GM19193 (cell line): ENCODE measurements at regions not wholly inside any gene's neighbourhood (a gene's known extent, or its start where the extent isn't known, plus 50 kb on each side); places are given as distances from the start of the nearest gene placed in this dataset.

Source experiments
- POLR2A ChIP-seq: IDR thresholded peaks from 4 replicates; pipeline ENCODE4 v1.6.1; 2011; ENCODE audit not compliant: insufficient read depth, insufficient read length; ENCODE audit errors: extremely low read depth

GRCh38 chr14:71489742-71490141 is 442.5 kb upstream of the RGS6 start:
- no peak for TF ChIP-seq POLR2A

- TF ChIP-seq POLR2A: no peak
Observed at GRCh38 chr14:71491931-71492330, 440.3 kb upstream of the RGS6 start.

- TF ChIP-seq POLR2A: no peak
Observed at GRCh38 chr14:71492346-71492745, 439.9 kb upstream of the RGS6 start.

- TF ChIP-seq POLR2A: no peak
Observed at GRCh38 chr14:71497645-71498086, 434.6 kb upstream of the RGS6 start.

GRCh38 chr14:71498212-71498611 is 434.0 kb upstream of the RGS6 start:
- TF ChIP-seq POLR2A: no peak

DNA sequence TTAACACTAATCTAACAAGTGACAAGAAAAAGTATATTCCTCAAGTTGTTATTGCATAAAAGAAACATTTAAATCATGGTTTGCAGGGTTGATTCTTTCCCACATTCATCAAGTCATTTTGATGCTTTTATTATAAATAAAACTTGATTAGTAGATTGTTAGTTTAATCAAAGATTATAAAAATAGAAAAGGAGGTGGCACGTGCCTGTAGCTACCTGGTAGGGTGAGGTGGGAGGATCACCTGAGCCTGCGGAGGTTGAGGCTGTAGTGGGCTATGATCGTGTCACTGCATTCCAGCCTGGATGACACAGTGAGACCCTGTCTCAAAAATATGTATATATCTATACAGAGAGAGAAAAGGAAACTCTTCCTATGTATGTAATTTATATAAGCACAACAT is 433.2 kb upstream of the RGS6 start:
- TF ChIP-seq POLR2A: no peak

- TF ChIP-seq POLR2A: no peak
Observed at GRCh38 chr14:71507681-71508080, 424.5 kb upstream of the RGS6 start.

DNA sequence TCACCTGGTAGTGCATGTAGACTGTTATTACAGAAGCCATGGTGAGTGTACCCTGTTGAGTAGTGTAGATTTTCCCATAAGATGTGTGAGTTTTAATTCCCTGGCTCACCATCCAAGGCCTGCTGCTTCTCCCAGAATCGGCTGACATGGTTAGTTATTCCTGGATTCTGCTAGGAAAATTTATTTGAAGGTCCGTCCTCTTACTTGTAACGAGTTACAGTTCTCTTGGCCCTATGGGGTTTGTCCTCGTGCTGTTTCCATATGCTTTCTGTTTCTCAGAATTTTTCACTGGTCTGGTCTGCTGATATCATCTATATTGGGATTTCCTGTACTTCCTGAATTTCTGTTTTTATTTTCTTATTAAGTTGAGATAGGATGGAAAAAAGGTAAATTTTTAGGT is 423.3 kb upstream of the RGS6 start:
- no peak for TF ChIP-seq POLR2A

DNA sequence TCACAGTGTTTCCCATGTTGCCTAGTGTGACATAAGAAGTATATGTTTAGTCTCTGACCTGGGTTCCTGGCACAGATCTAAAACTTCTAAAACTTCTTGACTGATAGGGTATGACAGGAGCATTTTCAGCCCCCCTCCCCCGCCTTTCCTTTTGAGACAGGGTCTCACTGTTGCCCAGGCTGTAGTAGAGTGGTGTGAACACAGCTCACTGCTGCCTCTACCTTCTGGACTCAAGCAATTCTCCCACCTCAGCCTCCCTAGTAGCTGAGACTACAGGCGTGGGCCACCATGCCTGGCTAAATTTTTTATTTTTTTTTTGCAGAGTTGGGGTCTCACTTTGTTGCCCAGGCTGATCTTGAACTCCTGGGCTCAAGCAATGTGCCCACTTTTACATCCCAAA is 421.1 kb upstream of the RGS6 start:
- no peak for TF ChIP-seq POLR2A

DNA sequence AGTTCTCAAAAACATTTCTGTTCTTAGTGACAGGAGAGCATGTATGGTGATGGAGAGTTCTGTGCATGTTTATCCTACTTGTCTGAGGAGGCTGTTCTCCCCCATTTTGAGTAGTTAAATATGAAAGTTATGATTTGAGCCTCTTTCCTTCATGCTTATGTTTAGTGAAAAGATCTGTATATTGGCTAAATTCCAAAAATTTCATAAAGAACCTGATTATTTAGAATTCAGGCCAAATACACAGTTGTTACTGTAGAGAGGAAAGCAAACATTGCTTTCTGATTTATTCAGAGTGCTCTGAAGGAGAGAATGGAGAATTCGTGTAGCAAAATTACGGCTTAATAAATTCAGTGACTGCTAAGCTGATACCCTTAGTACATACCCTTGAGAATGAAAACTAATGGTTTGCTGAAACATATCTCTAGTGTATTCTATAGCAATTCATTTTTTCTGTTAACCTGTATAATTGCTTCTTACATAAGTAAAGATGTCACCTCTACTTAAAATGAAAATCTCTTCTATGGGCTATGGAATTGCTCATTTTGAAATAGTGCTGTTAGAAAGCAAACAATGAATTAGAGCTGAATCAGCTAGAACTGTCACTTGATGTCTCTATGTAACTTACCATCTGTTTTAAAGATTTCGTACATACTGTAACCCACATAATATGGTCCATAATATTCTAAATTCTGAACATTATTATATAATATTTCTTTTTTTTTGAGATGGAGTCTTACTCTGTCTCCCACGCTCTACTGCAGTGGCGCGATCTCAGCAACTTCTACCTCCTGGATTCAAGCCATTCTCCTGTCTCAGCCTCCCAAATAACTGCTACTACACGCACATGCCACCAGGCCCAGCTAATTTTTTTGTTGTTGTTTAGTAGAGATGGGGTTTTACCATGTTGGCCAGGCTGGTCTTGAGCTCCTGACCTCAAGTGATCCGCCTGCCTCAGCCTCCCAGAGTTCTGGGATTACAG is 417.0 kb upstream of the RGS6 start:
- no peak for TF ChIP-seq POLR2A

GRCh38 chr14:71521238-71522135 is 410.7 kb upstream of the RGS6 start:
- no peak for TF ChIP-seq POLR2A

- TF ChIP-seq POLR2A: no peak
Observed at GRCh38 chr14:71523630-71524319, 408.5 kb upstream of the RGS6 start.

DNA sequence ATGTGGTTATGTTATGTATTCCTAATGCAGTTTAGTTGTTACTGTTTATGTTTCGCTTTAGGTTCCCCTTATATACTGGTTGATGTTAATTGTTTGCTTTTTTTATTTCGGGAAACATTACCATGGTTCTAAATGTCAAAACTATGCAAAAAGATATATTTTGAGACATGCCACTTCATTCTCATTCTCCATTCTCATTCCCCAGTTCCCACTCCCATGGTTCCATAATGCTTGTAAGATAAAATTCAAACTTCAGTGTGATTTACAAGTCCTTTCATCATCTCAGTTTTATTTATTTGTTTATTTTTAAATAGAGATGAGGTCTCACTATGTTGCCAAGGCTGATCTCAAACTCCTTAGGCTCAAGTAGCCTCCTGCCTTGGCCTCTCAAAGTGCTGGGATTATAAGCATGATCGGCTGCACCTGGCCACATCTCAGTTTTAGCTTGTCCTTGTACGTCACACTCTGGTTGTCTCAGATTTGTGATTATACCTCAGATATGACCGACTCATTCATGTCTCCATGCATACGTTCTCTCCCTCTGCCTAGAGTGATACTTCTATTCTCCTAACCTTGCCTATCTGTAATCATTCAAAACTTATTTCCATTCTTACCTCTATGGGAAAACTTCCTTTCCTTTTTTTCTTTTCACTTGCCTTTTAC is 407.8 kb upstream of the RGS6 start:
- no peak for TF ChIP-seq POLR2A

DNA sequence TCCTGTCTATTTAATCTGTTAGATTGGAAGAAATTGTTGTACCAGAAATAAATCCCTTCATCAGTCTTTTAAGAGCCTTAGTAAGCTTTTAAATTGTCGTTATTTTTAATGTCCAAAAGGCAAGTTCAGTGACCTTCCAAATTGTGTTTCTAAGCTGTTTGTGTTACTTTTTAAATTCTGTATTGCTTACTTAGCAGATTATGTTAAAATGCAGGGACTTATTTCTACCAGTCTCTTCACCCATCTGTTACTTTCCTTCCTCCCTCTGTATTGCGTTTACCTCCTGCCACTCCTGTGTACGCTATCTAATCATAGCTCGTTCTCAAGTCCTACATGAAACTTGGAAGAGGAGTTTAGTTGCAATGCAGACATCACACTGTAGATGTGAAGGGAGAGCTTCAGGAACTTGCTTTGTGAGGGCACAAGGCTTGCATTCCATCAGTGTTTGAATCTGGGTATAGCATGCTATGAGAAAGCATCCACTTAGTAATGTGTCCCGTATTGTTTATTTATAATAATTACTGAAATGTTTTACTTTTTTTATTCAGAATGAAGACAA is 406.5 kb upstream of the RGS6 start:
- no peak for TF ChIP-seq POLR2A

- TF ChIP-seq POLR2A: no peak
Observed at GRCh38 chr14:71526388-71526787, 405.8 kb upstream of the RGS6 start.

DNA sequence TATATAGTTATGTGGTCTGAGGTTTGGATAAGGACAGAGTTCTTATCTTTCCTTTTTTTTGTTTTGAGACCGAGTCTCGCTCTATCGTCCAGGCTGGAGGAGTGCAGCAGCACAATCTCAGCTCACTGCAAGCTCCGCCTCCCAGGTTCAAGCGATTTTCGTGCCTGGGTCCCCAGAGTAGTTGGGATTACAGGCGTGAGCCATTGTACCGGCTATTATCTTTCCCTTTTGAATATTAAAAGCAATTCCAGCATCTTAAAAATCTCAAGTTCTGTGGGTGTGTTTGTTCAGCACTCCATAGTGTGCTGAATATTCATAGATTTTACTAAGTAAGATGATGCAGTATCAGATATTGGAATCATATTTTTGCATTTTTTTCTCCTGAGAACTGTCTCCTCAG is 404.4 kb upstream of the RGS6 start:
- no peak for TF ChIP-seq POLR2A
